GM23338 (cell line): ENCODE measurements at regions not wholly inside any gene's neighbourhood (a gene's known extent, or its start where the extent isn't known, plus 50 kb on each side); places are given as distances from the start of the nearest gene placed in this dataset.

Source experiments
- CREB1 ChIP-seq: fragments of 250-450 bp; sonication (Bioruptor Pico); IDR thresholded peaks from 2 replicates; pipeline ENCODE4 v1.5.0; 2020; ENCODE audit warnings: low read depth, mild to moderate bottlenecking, moderate library complexity
- CTCF ChIP-seq, 2 experiments: fragments of 200-600 bp in 1 of 2; sonication (generic) in 1 of 2; conservative IDR thresholded peaks; 2 replicates each; pipeline versions ENCODE4 v1.5.1 to v1.6.1; 2016 to 2017; ENCODE audit warnings: antibody characterized with exemption in 2 of 2, low read depth in 2 of 2, mild to moderate bottlenecking in 2 of 2, moderate library complexity in 1 of 2
- ETS1 ChIP-seq: IDR thresholded peaks from 2 replicates; pipeline ENCODE4 v1.6.1; 2016; ENCODE audit warnings: antibody characterized with exemption
- EZH2 ChIP-seq: fragments of 200-600 bp; sonication (generic); IDR thresholded peaks from one replicate; pipeline ENCODE4 v1.8.0; 2017; ENCODE audit warnings: antibody characterized with exemption, mild to moderate bottlenecking, low read depth; ENCODE audit not compliant: unreplicated experiment
- EZH2phosphoT487 ChIP-seq: fragments of 200-600 bp; sonication (generic); IDR thresholded peaks from one replicate; pipeline ENCODE4 v1.8.1; 2018; ENCODE audit warnings: antibody characterized with exemption; ENCODE audit not compliant: unreplicated experiment
- JUNB ChIP-seq: IDR thresholded peaks from one replicate; pipeline ENCODE4 v1.6.1; 2016; ENCODE audit warnings: antibody characterized with exemption; ENCODE audit not compliant: unreplicated experiment
- NANOG ChIP-seq: IDR thresholded peaks from 2 replicates; pipeline ENCODE4 v1.6.1; 2016; ENCODE audit warnings: antibody characterized with exemption, borderline replicate concordance
- POLR2AphosphoS5 ChIP-seq: IDR thresholded peaks from 2 replicates; pipeline ENCODE4 v1.6.1; 2016; ENCODE audit warnings: antibody characterized with exemption, low read depth
- REST ChIP-seq: IDR thresholded peaks from one replicate; pipeline ENCODE4 v1.6.1; 2018; ENCODE audit warnings: antibody characterized with exemption; ENCODE audit not compliant: unreplicated experiment
- STAT1 ChIP-seq: IDR thresholded peaks from one replicate; pipeline ENCODE4 v1.6.1; 2016; ENCODE audit warnings: antibody characterized with exemption; ENCODE audit not compliant: unreplicated experiment
- ZNF114 ChIP-seq: fragments of 250-450 bp; sonication (Bioruptor Pico); IDR thresholded peaks from 2 replicates; pipeline ENCODE4 v1.5.0; 2020; ENCODE audit warnings: mild to moderate bottlenecking, moderate library complexity
- ZNF331 ChIP-seq: fragments of 250-450 bp; sonication (Bioruptor Pico); IDR thresholded peaks from 2 replicates; pipeline ENCODE4 v1.5.0; 2020; ENCODE audit warnings: low read depth, mild to moderate bottlenecking, moderate library complexity

- TF ChIP-seq CTCF (conservative IDR thresholded peaks at IDR 0.05; ENCODE audit: low read depth in 2 of 2) (no peak), POLR2AphosphoS5 (no peak), JUNB (no peak), EZH2 (no peak), EZH2phosphoT487 (no peak), REST (no peak), NANOG (no peak), CREB1 (CRISPR knock-in tag) (no peak), ETS1 (no peak), ZNF331 (no peak), ZNF114 (CRISPR knock-in tag) (no peak), STAT1 (no peak)
Measured at GRCh38 chr1:239224100-239224499, 162.3 kb upstream of the CHRM3 start.
